CD14-positive monocyte (primary cell): ENCODE measurements at regions not wholly inside any gene's neighbourhood (a gene's known extent, or its start where the extent isn't known, plus 50 kb on each side); places are given as distances from the start of the nearest gene placed in this dataset.

Experiments
- DNase-seq, 3 donors: peaks; one replicate each; pipeline ENCODE4 v3.0.0-alpha.2; 2011 to 2022
- H2AFZ ChIP-seq: 2 replicates; pipeline ENCODE4 v1.6.0; 2012; ENCODE audit warnings: mild to moderate bottlenecking, low read depth, low read length, inconsistent platforms; ENCODE audit not compliant: insufficient read depth, poor library complexity, severe bottlenecking
- H3K27ac ChIP-seq, 2 donors: 1 replicate in 1 of 2; 2 replicates in 1 of 2; pipeline ENCODE4 v1.5.1; 2012 to 2013; ENCODE audit warnings: low read length in 2 of 2, control low read depth in 1 of 2, inconsistent platforms in 1 of 2, low read depth in 1 of 2, mild to moderate bottlenecking in 1 of 2
- H3K27me3 ChIP-seq, 2 donors: one replicate each; pipeline versions ENCODE4 v1.6.0 to v1.6.1; 2011 to 2013; ENCODE audit warnings: low read length in 2 of 2; ENCODE audit not compliant: control insufficient read depth in 2 of 2, insufficient read depth in 2 of 2
- H3K36me3 ChIP-seq, 2 donors: replicated peaks in 1 of 2; 1 replicate in 1 of 2; 2 replicates in 1 of 2; pipeline versions ENCODE4 v1.5.1 to v1.6.1; 2012 to 2013; ENCODE audit warnings: low read length in 2 of 2, control low read depth in 1 of 2, inconsistent platforms in 1 of 2, mild to moderate bottlenecking in 1 of 2; ENCODE audit not compliant: insufficient read depth in 2 of 2, control insufficient read depth in 1 of 2
- H3K4me1 ChIP-seq, 2 donors: 1 replicate in 1 of 2; 2 replicates in 1 of 2; pipeline versions ENCODE4 v1.5.1 to v1.6.1; 2012 to 2013; ENCODE audit warnings: low read length in 2 of 2, control low read depth in 1 of 2, inconsistent platforms in 1 of 2, mild to moderate bottlenecking in 1 of 2, moderate library complexity in 1 of 2; ENCODE audit not compliant: insufficient read depth in 2 of 2, control insufficient read depth in 1 of 2
- H3K4me2 ChIP-seq: replicated peaks from 2 replicates; pipeline ENCODE3; 2012; ENCODE audit warnings: low read length, moderate library complexity, mild to moderate bottlenecking; ENCODE audit not compliant: poor library complexity, severe bottlenecking; ENCODE audit errors: extremely low read depth
- H3K4me3 ChIP-seq, 3 experiments: fragments of 200-600 bp in 1 of 3; sonication (generic) in 1 of 3; replicated peaks in 1 of 3; 1 replicate in 2 of 3; 2 replicates in 1 of 3; pipeline ENCODE4 v1.5.1; 2011 to 2013; ENCODE audit warnings: low read length in 3 of 3, mild to moderate bottlenecking in 3 of 3, control low read depth in 2 of 3, low read depth in 2 of 3, inconsistent platforms in 1 of 3, moderate library complexity in 1 of 3
- H3K79me2 ChIP-seq: 2 replicates; pipeline ENCODE4 v1.6.0; 2012; ENCODE audit warnings: mild to moderate bottlenecking, control low read depth, inconsistent platforms, low read length, moderate library complexity; ENCODE audit not compliant: insufficient read depth
- H3K9ac ChIP-seq: 2 replicates; pipeline ENCODE4 v1.6.0; 2017; ENCODE audit warnings: low read length, mild to moderate bottlenecking; ENCODE audit not compliant: insufficient read depth, poor library complexity, severe bottlenecking
- H3K9me3 ChIP-seq, 2 donors: replicated peaks in 1 of 2; 1 replicate in 1 of 2; 2 replicates in 1 of 2; pipeline versions ENCODE4 v1.5.1 to v1.6.1; 2012 to 2013; ENCODE audit warnings: low read length in 2 of 2, control low read depth in 1 of 2; ENCODE audit not compliant: control insufficient read depth in 1 of 2, insufficient read depth in 1 of 2
- H4K20me1 ChIP-seq: 2 replicates; pipeline ENCODE4 v1.6.0; 2012; ENCODE audit warnings: mild to moderate bottlenecking, low read length, control low read depth, moderate library complexity; ENCODE audit not compliant: insufficient read depth
- H3K27ac Mint-ChIP-seq, 7 donors: one replicate each; pipeline ENCODE4 v1.8.0; 2020; ENCODE audit warnings: mild to moderate bottlenecking in 7 of 7, mixed read lengths in 7 of 7, moderate library complexity in 6 of 7, inconsistent platforms in 2 of 7
- H3K27me3 Mint-ChIP-seq, 3 donors: one replicate each; pipeline ENCODE4 v1.8.0; 2021 to 2022; ENCODE audit warnings: low read depth in 3 of 3, mild to moderate bottlenecking in 3 of 3, mixed read lengths in 3 of 3, moderate library complexity in 3 of 3, inconsistent platforms in 1 of 3
- H3K36me3 Mint-ChIP-seq, 2 donors: one replicate each; pipeline ENCODE4 v1.8.0; 2020; ENCODE audit warnings: mixed read lengths in 2 of 2, inconsistent platforms in 1 of 2, mild to moderate bottlenecking in 1 of 2
- H3K4me1 Mint-ChIP-seq: one replicate; pipeline ENCODE4 v1.8.0; 2020; ENCODE audit warnings: mild to moderate bottlenecking, mixed read lengths
- H3K4me3 Mint-ChIP-seq, 2 donors: one replicate each; pipeline ENCODE4 v1.8.0; 2020; ENCODE audit warnings: mild to moderate bottlenecking in 2 of 2, mixed read lengths in 2 of 2, moderate library complexity in 1 of 2
- H3K9me3 Mint-ChIP-seq, 7 donors: one replicate each; pipeline ENCODE4 v1.8.0; 2020 to 2022; ENCODE audit warnings: mixed read lengths in 7 of 7, mild to moderate bottlenecking in 6 of 7, moderate library complexity in 6 of 7, inconsistent platforms in 2 of 7
- WGBS: methylation state at CpG from one replicate; pipeline ENCODE4 v1.1.5; 2013; ENCODE audit warnings: missing lambda C conversion rate; ENCODE audit not compliant: insufficient coverage; 5-methylcytosine and 5-hydroxymethylcytosine counted together
- intact Hi-C, 2 donors: fragments of 100-400 bp; cut with micrococcal nuclease; formaldehyde crosslinking; loops; one replicate each; pipeline versions ENCODE4 v1.15.0 to v1.15.1; 2023
- TF ChIP-seq, protein P1 (sequence below): fragments of 200-600 bp; IDR thresholded peaks from one replicate; pipeline ENCODE4 v1.8.0; 2022; ENCODE audit warnings: antibody characterized with exemption, mild to moderate bottlenecking

DNA sequence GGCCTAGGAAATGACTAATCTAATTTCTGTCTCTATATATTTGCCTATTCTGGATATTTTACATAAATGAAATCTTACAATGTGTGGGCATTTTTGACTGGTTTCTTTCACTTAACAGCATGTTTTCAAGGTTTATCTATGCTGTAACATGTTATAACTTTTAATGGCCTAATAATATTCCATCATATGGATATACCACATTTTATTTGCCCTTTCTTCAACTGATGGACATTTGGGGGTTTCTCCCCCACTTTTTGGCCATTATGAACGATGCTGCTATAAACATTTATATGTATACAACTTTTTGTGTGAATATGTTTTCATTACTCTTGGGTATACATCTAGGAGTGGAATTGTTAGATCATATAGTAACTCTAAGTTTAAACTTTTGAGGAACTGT is 357.3 kb upstream of the ADAMTS9 start:
- H3K9me3 Mint-ChIP-seq: peaks cover 3 to 23% (median 7%) of the 10 kb centered on the region in 7 donors
- TF ChIP-seq, protein P1, sequence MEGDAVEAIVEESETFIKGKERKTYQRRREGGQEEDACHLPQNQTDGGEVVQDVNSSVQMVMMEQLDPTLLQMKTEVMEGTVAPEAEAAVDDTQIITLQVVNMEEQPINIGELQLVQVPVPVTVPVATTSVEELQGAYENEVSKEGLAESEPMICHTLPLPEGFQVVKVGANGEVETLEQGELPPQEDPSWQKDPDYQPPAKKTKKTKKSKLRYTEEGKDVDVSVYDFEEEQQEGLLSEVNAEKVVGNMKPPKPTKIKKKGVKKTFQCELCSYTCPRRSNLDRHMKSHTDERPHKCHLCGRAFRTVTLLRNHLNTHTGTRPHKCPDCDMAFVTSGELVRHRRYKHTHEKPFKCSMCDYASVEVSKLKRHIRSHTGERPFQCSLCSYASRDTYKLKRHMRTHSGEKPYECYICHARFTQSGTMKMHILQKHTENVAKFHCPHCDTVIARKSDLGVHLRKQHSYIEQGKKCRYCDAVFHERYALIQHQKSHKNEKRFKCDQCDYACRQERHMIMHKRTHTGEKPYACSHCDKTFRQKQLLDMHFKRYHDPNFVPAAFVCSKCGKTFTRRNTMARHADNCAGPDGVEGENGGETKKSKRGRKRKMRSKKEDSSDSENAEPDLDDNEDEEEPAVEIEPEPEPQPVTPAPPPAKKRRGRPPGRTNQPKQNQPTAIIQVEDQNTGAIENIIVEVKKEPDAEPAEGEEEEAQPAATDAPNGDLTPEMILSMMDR: no peak
- no peaks in the 10 kb centered on the region for H3K36me3 ChIP-seq
- H3K4me3 ChIP-seq: no peak overlapping the region
- no peak overlapping the region for H2AFZ ChIP-seq
- no peaks in the 10 kb centered on the region for H3K27me3 ChIP-seq
- H3K4me3 Mint-ChIP-seq: no peak overlapping the region
- no peaks in the 10 kb centered on the region for H3K4me1 Mint-ChIP-seq
- intact Hi-C loops: no loop called here
- H4K20me1 ChIP-seq: no peaks in the 10 kb centered on the region
- H3K9ac ChIP-seq: no peak overlapping the region
- no CpG with 5 or more reads among the region's 1 CpG for WGBS
- peaks cover 0 to 4% (median 0%) of the 10 kb centered on the region in 3 donors for H3K27me3 Mint-ChIP-seq
- H3K36me3 Mint-ChIP-seq: no peaks in the 10 kb centered on the region
- DNase-seq: no peak
- H3K27ac Mint-ChIP-seq: no peak overlapping the region
- H3K9me3 ChIP-seq: peaks cover under 1 to 7% of the 10 kb centered on the region in 2 donors
- no peaks in the 10 kb centered on the region for H3K79me2 ChIP-seq
- no peaks in the 10 kb centered on the region for H3K4me1 ChIP-seq
- H3K4me2 ChIP-seq: no peak overlapping the region
- no peak overlapping the region for H3K27ac ChIP-seq

DNA sequence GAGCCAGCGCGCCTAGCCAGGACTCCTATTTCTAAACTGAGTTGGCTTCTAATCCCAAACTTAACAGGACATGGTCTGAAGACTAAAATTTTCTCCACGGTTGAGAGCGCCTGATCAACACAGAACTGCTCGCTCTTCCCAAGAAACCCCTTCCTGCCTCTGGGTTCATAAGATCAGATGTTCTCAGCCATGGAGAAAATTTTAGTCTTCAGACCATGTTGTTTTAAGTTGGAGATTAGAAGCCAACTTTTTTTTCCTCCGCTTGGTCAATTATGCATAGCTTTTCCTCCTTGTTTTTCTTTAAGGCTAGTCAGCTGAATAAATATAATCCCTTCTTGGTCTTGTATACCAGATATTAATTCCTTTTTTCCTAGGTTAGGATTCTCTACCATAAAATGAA is 356.6 kb upstream of the ADAMTS9 start:
- peaks cover 0 to 12% of the 10 kb centered on the region in 2 donors for H3K9me3 ChIP-seq
- no peaks in the 10 kb centered on the region for H3K4me1 Mint-ChIP-seq
- H4K20me1 ChIP-seq: no peaks in the 10 kb centered on the region
- no peak overlapping the region for H2AFZ ChIP-seq
- no peak overlapping the region for H3K4me2 ChIP-seq
- H3K4me1 ChIP-seq: no peaks in the 10 kb centered on the region
- no peak overlapping the region for H3K4me3 Mint-ChIP-seq
- peaks cover 0 to 4% (median 0%) of the 10 kb centered on the region in 3 donors for H3K27me3 Mint-ChIP-seq
- intact Hi-C loops: no loop called here
- TF ChIP-seq, protein P1: no peak
- peaks cover 3 to 28% (median 7%) of the 10 kb centered on the region in 7 donors for H3K9me3 Mint-ChIP-seq
- 96% methylated on average over 5 of the region's 6 CpGs for WGBS
- H3K27me3 ChIP-seq: no peaks in the 10 kb centered on the region
- no peak overlapping the region for H3K27ac ChIP-seq
- DNase-seq: no peak
- no peak overlapping the region for H3K4me3 ChIP-seq
- H3K27ac Mint-ChIP-seq: no peak overlapping the region
- H3K36me3 ChIP-seq: no peaks in the 10 kb centered on the region
- H3K9ac ChIP-seq: no peak overlapping the region
- H3K79me2 ChIP-seq: no peaks in the 10 kb centered on the region
- H3K36me3 Mint-ChIP-seq: no peaks in the 10 kb centered on the region
